ENCODE measurements at regions not wholly inside any gene's neighbourhood (a gene's known extent, or its start where the extent isn't known, plus 50 kb on each side); places are given as distances from the start of the nearest gene placed in this dataset.
"Not testable (repeated sequence)": the region's sequence is repeated elsewhere in the genome, so short reads cannot be mapped to it uniquely, and the experiment has no call there.

- no peak for TF ChIP-seq CTCF (IDR thresholded peaks at IDR 0.05)
- no peak for DNase-seq (ENCODE audit: low spot score)
- H3K4me3 ChIP-seq: no peak overlapping the region
- no peak overlapping the region for H3K27ac ChIP-seq
These were observed 145.9 kb upstream of the TBX3 start for GRCh38 chr12:114829833-114830232.

DNA sequence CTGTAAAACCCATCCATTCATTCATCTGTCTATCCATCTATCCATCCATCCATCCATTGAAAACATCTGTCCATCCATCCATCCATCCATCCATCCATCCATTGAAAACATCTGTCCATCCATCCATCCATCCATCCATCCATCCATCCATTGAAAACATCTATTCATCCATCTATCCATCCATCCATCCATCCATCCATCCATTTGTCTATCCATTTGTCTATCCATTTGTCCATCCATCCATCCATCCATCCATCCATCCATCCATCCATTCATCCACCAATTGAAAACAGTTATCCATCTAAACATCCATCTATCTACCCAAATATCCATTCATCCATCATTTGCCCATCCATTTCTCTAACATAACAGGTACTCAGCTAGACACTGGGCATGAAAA, 145.3 kb upstream of the TBX3 start:
- H3K27ac ChIP-seq; DNase-seq (ENCODE audit: low spot score); H3K4me3 ChIP-seq: not testable (repeated sequence)

- no peak for TF ChIP-seq CTCF (IDR thresholded peaks at IDR 0.05)
- DNase-seq (ENCODE audit: low spot score): no peak
- Histone ChIP-seq H3K4me3 (no peak overlapping the region), H3K27ac (no peak overlapping the region)
These were observed 143.5 kb upstream of the TBX3 start for GRCh38 chr12:114827461-114827860.

DNA sequence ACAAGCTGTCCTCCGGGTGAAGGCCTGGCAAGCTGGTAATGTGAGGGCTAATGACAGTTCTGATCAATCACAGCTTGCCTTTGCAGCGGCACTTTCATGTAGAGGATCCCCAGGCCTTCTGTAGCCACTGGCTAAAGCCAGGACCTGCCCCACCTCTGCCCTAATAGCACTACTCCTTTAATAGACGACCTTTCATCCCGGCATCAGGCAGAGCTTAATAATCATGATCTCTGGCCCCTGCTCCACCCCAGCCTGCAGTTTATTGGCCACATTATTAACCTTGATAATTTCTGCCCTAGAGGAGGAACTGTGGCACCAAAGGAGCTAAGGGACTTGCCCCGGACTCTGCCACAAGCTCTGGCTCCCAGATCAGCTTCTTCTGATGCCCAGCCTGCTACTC, 142.3 kb upstream of the TBX3 start:
- H3K4me3 ChIP-seq: no peak overlapping the region

GRCh38 chr12:114823724-114824123, 139.7 kb upstream of the TBX3 start:
- no peak overlapping the region for H3K27ac ChIP-seq
- no peak overlapping the region for H3K4me3 ChIP-seq
- no peak for DNase-seq (ENCODE audit: low spot score)
- TF ChIP-seq CTCF (IDR thresholded peaks at IDR 0.05): no peak

More for the DNA sequence above, 142.3 kb upstream of the TBX3 start:
- no peak overlapping the region for H3K27ac ChIP-seq
- DNase-seq (ENCODE audit: low spot score): no peak
- no peak for TF ChIP-seq CTCF (IDR thresholded peaks at IDR 0.05)

DNA sequence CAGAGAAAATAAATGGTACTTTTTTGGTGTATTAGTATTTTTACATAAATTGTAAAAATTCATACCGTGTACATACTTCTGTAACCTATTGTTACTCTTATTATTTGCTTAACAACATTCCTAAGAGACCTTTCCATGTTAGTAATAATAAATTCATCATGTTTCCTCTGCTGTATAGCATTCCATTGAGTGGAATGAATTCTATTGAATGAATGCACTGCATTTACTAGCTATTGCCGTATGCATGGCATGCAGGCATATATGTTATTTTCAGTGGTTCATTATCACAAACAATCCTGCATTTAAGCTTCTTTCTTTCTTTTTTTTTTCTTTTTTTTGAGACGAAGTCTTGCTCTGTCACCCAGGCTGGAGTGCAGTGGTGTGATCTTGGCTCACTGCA, 137.6 kb upstream of the TBX3 start:
- no peak overlapping the region for H3K4me3 ChIP-seq
- DNase-seq (ENCODE audit: low spot score): no peak
- no peak overlapping the region for H3K27ac ChIP-seq
- TF ChIP-seq CTCF (IDR thresholded peaks at IDR 0.05): no peak

GRCh38 chr12:114820796-114821195, 136.8 kb upstream of the TBX3 start:
- TF ChIP-seq CTCF (IDR thresholded peaks at IDR 0.05): no peak
- no peak overlapping the region for H3K27ac ChIP-seq
- no peak for DNase-seq (ENCODE audit: low spot score)
- H3K4me3 ChIP-seq: no peak overlapping the region

All from coronary artery (tissue), 2 donors.